ENCODE measurements at regions not wholly inside any gene's neighbourhood (a gene's known extent, or its start where the extent isn't known, plus 50 kb on each side); places are given as distances from the start of the nearest gene placed in this dataset.

DNA sequence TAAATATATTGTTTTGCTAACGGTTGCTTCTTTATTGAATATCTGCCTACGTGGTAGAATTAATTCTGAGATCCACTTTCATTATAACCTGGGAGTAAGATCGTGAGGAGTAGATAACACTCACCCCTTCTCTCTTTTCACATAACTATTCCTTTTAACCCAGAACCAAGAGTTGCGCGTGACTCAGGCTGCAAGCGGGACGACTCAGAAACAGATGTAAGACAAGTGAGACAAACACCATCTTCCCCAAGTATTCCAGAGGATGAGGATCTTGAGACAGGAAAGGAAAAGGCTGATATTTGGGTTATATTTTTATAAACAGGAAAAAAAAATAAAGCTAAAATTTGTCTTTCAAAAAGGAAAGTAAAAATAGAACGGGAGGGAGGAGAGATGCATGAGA is 318.8 kb upstream of the NOCT start:
- TF ChIP-seq, protein P1, sequence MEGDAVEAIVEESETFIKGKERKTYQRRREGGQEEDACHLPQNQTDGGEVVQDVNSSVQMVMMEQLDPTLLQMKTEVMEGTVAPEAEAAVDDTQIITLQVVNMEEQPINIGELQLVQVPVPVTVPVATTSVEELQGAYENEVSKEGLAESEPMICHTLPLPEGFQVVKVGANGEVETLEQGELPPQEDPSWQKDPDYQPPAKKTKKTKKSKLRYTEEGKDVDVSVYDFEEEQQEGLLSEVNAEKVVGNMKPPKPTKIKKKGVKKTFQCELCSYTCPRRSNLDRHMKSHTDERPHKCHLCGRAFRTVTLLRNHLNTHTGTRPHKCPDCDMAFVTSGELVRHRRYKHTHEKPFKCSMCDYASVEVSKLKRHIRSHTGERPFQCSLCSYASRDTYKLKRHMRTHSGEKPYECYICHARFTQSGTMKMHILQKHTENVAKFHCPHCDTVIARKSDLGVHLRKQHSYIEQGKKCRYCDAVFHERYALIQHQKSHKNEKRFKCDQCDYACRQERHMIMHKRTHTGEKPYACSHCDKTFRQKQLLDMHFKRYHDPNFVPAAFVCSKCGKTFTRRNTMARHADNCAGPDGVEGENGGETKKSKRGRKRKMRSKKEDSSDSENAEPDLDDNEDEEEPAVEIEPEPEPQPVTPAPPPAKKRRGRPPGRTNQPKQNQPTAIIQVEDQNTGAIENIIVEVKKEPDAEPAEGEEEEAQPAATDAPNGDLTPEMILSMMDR (IDR thresholded peaks at IDR 0.05), result no peak
- TF ChIP-seq POLR2A (IDR thresholded peaks at IDR 0.05), result no peak
- intact Hi-C loops (cut with DNase I; ENCODE audit: low total_unique reads), result no loop called here
- 81 to 87% methylated on average over 8 of the region's 8 CpGs for WGBS, 2 donors
- H3K4me3 ChIP-seq (ENCODE audit: low read depth, poor library complexity, severe bottlenecking), result no peak overlapping the region
- DNase-seq (ENCODE audit: low spot score in 2 of 2), result no peak

DNA sequence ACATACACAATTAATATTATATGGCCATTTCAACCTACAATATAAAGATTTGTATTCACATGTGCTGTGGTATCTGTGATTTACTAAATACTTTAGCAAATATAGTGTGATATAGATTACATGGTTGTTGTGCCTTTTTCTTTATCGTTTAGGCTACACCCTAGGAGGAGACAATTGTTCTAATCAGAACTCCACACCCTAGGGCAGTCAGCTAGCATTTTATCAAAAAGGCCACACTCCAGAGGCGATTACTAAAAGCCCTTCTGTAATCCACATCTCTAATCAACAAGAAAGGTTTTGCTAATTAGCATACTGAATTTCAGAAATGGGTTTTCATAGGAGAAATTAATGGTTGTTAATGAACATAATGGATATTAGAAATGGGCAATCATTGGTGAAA is 319.5 kb upstream of the NOCT start:
- DNase-seq (ENCODE audit: low spot score in 2 of 2), result no peak
- TF ChIP-seq POLR2A (IDR thresholded peaks at IDR 0.05), result no peak
- TF ChIP-seq, protein P1 (IDR thresholded peaks at IDR 0.05), result no peak
- intact Hi-C loops (cut with DNase I; ENCODE audit: low total_unique reads), result no loop called here
- no peak overlapping the region for H3K4me3 ChIP-seq (ENCODE audit: low read depth, poor library complexity, severe bottlenecking)
- WGBS, 2 donors, result 83 to 85% methylated on average over 2 of the region's 2 CpGs

- WGBS, 2 donors, result 39 to 49% methylated on average over 3 of the region's 3 CpGs
- TF ChIP-seq, protein P1 (IDR thresholded peaks at IDR 0.05), result no peak
- TF ChIP-seq POLR2A (IDR thresholded peaks at IDR 0.05), result no peak
- DNase-seq (ENCODE audit: low spot score in 2 of 2), result no peak
- intact Hi-C loops (cut with DNase I; ENCODE audit: low total_unique reads), result no loop called here
- no peak overlapping the region for H3K4me3 ChIP-seq (ENCODE audit: low read depth, poor library complexity, severe bottlenecking)
These were observed 322.1 kb upstream of the NOCT start for GRCh38 chr4:138693526-138693925.

- DNase-seq (ENCODE audit: low spot score in 2 of 2), result no peak
- no peak overlapping the region for H3K4me3 ChIP-seq (ENCODE audit: low read depth, poor library complexity, severe bottlenecking)
- intact Hi-C loops (cut with DNase I; ENCODE audit: low total_unique reads), result no loop called here
- TF ChIP-seq, protein P1 (IDR thresholded peaks at IDR 0.05), result no peak
- no peak for TF ChIP-seq POLR2A (IDR thresholded peaks at IDR 0.05)
These were observed 323.2 kb upstream of the NOCT start for GRCh38 chr4:138692411-138692810.

DNA sequence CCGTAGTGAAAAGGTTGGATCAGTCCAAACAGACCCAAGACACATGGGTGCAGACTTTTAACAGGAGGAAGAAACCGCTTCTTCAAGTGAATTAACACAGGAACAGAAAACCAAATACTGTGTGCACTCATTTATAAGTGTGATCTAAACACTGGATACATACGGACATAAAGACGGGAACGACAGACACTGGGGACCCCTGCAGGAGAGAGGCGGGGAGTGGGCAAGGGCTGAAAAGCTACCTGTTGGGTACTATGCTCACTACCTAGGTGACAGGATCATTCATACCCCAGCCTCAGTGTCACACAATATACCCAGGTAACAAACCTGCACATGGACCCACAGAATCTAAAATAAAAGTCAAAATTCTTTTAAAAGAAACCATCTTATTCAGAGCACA is 326.0 kb upstream of the NOCT start:
- TF ChIP-seq POLR2A (IDR thresholded peaks at IDR 0.05), result no peak
- TF ChIP-seq, protein P1 (IDR thresholded peaks at IDR 0.05), result no peak
- intact Hi-C loops (cut with DNase I; ENCODE audit: low total_unique reads), result loop anchor here (10.0 kb wide), 1 partner anchor 655 kb away; no protein-coding TSS in a partner anchor
- no peak for DNase-seq (ENCODE audit: low spot score in 2 of 2)
- H3K4me3 ChIP-seq (ENCODE audit: low read depth, poor library complexity, severe bottlenecking), result no peak overlapping the region
- 90 to 92% methylated on average over 6 of the region's 6 CpGs for WGBS, 2 donors

DNA sequence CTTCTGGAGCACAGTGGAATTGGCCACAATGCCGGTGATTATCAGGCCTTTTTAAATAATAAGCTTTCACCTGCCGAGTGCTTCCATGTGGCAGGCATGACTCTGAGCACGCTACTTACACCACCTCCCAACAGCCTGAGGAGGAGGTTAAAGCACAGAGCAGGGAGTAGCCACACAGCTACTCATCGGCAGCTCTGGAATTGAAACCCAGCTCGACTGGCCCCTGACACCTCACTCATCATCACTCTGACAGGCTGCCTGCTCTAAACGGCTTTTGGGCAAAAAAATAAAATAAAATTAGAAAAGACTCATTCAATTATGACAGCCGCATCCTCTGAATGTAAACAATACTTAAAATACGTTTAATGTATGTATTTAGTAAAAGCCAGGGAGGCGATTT is 326.4 kb upstream of the NOCT start:
- TF ChIP-seq, protein P1 (IDR thresholded peaks at IDR 0.05), result no peak
- no peak for TF ChIP-seq POLR2A (IDR thresholded peaks at IDR 0.05)
- intact Hi-C loops (cut with DNase I; ENCODE audit: low total_unique reads), result loop anchor here (10.0 kb wide), 1 partner anchor 654 kb away; no protein-coding TSS in a partner anchor
- no peak overlapping the region for H3K4me3 ChIP-seq (ENCODE audit: low read depth, poor library complexity, severe bottlenecking)
- DNase-seq (ENCODE audit: low spot score in 2 of 2), result no peak
- 75 to 76% methylated on average over 9 of the region's 9 CpGs for WGBS, 2 donors

Measured in lower leg skin (tissue), 4 donors.